ENCODE measurements at regions not wholly inside any gene's neighbourhood (a gene's known extent, or its start where the extent isn't known, plus 50 kb on each side); places are given as distances from the start of the nearest gene placed in this dataset.

- no peak for DNase-seq (ENCODE audit: low read depth)
- H3K4me3 ChIP-seq (ENCODE audit: low read depth, low read length): no peak overlapping the region
- H3K36me3 ChIP-seq (ENCODE audit: control insufficient read depth, insufficient read depth, low read length): no peaks in the 10 kb centered on the region
- TF ChIP-seq, protein P1, sequence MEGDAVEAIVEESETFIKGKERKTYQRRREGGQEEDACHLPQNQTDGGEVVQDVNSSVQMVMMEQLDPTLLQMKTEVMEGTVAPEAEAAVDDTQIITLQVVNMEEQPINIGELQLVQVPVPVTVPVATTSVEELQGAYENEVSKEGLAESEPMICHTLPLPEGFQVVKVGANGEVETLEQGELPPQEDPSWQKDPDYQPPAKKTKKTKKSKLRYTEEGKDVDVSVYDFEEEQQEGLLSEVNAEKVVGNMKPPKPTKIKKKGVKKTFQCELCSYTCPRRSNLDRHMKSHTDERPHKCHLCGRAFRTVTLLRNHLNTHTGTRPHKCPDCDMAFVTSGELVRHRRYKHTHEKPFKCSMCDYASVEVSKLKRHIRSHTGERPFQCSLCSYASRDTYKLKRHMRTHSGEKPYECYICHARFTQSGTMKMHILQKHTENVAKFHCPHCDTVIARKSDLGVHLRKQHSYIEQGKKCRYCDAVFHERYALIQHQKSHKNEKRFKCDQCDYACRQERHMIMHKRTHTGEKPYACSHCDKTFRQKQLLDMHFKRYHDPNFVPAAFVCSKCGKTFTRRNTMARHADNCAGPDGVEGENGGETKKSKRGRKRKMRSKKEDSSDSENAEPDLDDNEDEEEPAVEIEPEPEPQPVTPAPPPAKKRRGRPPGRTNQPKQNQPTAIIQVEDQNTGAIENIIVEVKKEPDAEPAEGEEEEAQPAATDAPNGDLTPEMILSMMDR (IDR thresholded peaks at IDR 0.05; ENCODE audit: insufficient read depth, low read length, poor library complexity, severe bottlenecking): no peak
- no peaks in the 10 kb centered on the region for H3K27me3 ChIP-seq (ENCODE audit: control insufficient read depth, insufficient read depth, low read length)
These were observed 260.3 kb upstream of the TCERG1L start for GRCh38 chr10:131571865-131572264.

DNA sequence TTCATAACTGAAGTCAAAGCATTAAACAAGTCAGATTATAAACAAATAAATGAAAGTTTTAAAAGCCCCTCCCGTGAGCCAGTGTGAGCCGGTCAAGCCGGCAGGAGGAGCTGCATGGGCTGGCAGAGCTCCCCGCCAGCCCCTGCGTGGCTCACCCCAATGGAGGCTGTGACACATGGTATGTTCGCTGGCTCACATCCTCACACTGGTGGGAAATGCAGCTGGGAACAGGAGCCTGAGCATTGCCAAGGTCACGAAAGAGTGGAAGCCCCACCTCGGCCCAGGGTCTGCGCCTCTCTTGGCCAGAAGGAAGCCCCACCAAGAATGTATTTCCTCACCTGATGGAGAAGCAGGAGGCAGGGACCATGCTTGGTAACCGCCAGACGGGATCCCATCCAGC is 261.7 kb upstream of the TCERG1L start:
- Histone ChIP-seq H3K36me3 (ENCODE audit: control insufficient read depth, insufficient read depth, low read length) (no peaks in the 10 kb centered on the region), H3K27me3 (ENCODE audit: control insufficient read depth, insufficient read depth, low read length) (no peaks in the 10 kb centered on the region), H3K4me3 (ENCODE audit: low read depth, low read length) (no peak overlapping the region)
- TF ChIP-seq, protein P1 (IDR thresholded peaks at IDR 0.05; ENCODE audit: insufficient read depth, low read length, poor library complexity, severe bottlenecking): no peak
- no peak for DNase-seq (ENCODE audit: low read depth)

GRCh38 chr10:131573707-131574106 is 262.2 kb upstream of the TCERG1L start:
- TF ChIP-seq, protein P1 (IDR thresholded peaks at IDR 0.05; ENCODE audit: insufficient read depth, low read length, poor library complexity, severe bottlenecking): no peak
- no peak for DNase-seq (ENCODE audit: low read depth)
- Histone ChIP-seq H3K4me3 (ENCODE audit: low read depth, low read length) (no peak overlapping the region), H3K27me3 (ENCODE audit: control insufficient read depth, insufficient read depth, low read length) (no peaks in the 10 kb centered on the region), H3K36me3 (ENCODE audit: control insufficient read depth, insufficient read depth, low read length) (no peaks in the 10 kb centered on the region)

- no peaks in the 10 kb centered on the region for H3K27me3 ChIP-seq (ENCODE audit: control insufficient read depth, insufficient read depth, low read length)
- DNase-seq (ENCODE audit: low read depth): no peak
- no peaks in the 10 kb centered on the region for H3K36me3 ChIP-seq (ENCODE audit: control insufficient read depth, insufficient read depth, low read length)
- no peak overlapping the region for H3K4me3 ChIP-seq (ENCODE audit: low read depth, low read length)
- TF ChIP-seq, protein P1 (IDR thresholded peaks at IDR 0.05; ENCODE audit: insufficient read depth, low read length, poor library complexity, severe bottlenecking): no peak
These were observed 262.8 kb upstream of the TCERG1L start for GRCh38 chr10:131574363-131574706.

- Histone ChIP-seq H3K27me3 (ENCODE audit: control insufficient read depth, insufficient read depth, low read length) (no peaks in the 10 kb centered on the region), H3K4me3 (ENCODE audit: low read depth, low read length) (no peak overlapping the region), H3K36me3 (ENCODE audit: control insufficient read depth, insufficient read depth, low read length) (no peaks in the 10 kb centered on the region)
- TF ChIP-seq, protein P1 (IDR thresholded peaks at IDR 0.05; ENCODE audit: insufficient read depth, low read length, poor library complexity, severe bottlenecking): no peak
- DNase-seq (ENCODE audit: low read depth): no peak
These were observed 263.3 kb upstream of the TCERG1L start for GRCh38 chr10:131574707-131575430.

DNA sequence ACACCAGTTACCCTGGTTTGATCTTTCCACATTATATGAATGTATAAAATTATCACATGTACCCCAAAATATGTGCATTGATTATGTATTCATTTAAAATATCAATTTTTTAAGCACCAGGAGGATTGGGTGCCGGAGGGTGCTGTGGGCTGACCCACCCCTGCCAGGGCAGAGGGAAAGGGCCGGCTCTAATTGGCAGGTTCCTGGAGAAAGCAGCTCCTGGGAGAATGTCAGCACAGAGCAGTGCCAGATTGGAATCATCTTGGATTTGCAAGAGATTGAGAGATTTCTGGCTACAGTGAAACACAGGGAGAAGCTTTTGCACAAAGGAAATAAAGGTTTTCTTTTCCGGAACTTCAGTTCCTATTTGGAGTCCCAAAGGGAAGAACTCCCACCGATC is 264.4 kb upstream of the TCERG1L start:
- no peak overlapping the region for H3K4me3 ChIP-seq (ENCODE audit: low read depth, low read length)
- H3K27me3 ChIP-seq (ENCODE audit: control insufficient read depth, insufficient read depth, low read length): no peaks in the 10 kb centered on the region
- H3K36me3 ChIP-seq (ENCODE audit: control insufficient read depth, insufficient read depth, low read length): no peaks in the 10 kb centered on the region
- DNase-seq (ENCODE audit: low read depth): no peak
- TF ChIP-seq, protein P1 (IDR thresholded peaks at IDR 0.05; ENCODE audit: insufficient read depth, low read length, poor library complexity, severe bottlenecking): no peak

All from kidney epithelial cell (primary cell).